Stimulated activated CD8-positive, alpha-beta memory T cell treated with anti-CD3 and anti-CD28 coated beads, Interleukin-4, amount 100 ng/mL, for 1 hour (primary cell): ENCODE measurements at regions not wholly inside any gene's neighbourhood (a gene's known extent, or its start where the extent isn't known, plus 50 kb on each side); places are given as distances from the start of the nearest gene placed in this dataset.
"Not testable (repeated sequence)": the region's sequence is repeated elsewhere in the genome, so short reads cannot be mapped to it uniquely, and the experiment has no call there.

Experiments used
- DNase-seq, 2 donors: peaks; one replicate each; pipeline ENCODE4 v3.0.0-alpha.2; 2020; ENCODE audit warnings: low read depth in 2 of 2, low spot score in 1 of 2

- no peak for DNase-seq
These were observed 53.1 kb upstream of the HMCN1 start for GRCh38 chr1:185681034-185681633.

DNA sequence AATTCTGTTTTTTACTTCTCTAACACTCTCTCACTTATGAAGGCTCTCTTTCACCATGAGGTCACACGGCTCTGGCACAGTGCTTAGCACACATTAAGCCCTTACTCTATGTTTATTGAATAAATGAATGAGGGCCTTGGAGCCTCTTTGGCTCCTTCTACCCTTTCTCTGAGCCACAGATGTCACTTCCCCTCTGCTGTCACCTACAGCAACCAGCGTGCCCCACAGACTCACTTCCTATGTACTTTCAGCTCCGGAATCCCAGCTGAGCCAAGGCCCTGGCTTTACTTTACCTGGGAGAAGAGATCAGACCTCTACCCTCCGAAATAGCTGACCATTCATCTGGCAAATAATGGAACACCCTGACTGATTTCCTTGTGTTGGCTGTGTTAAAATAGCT, 53.7 kb upstream of the HMCN1 start:
- no peak for DNase-seq

DNA sequence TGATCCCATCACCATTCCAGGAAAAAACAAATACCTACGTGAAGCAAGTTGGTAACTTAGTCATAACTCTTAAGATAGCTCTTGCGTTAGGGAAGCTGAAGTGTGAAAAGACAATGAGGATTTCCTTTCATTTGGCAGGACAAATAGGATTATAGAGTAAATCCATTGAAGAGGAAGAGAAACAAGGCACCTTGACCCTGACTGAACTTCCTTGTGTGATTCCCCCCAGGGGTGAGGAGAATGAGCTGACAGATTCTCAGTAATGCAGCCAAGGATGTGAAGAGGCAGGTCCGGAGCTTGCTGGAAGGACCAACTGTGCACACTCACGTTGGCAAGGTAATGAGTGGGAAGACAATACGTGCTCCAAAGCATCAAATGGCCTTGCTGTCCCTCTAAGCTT, 55.0 kb upstream of the HMCN1 start:
- DNase-seq = no peak

GRCh38 chr1:185676969-185677368, 57.2 kb upstream of the HMCN1 start:
- DNase-seq = no peak

DNA sequence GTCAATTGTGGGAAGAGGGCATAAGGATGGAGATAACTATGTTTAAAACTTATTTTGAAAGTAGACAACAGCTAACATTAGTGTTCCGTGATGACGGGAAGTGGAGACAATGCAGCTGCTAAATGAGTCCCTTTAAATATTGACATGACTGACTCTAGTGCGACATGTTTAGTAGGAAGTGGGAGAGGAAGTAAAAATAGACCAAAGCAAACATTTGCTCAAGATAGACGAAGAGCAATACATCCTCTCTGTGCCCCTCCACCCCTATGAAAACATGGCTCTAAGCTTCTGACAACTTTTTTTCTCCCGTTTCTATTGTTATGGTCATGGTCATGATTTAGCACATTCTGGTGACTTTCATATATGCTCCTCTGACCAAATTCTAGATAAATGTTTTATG, 60.0 kb upstream of the HMCN1 start:
- no peak for DNase-seq

GRCh38 chr1:185672719-185673360, 61.4 kb upstream of the HMCN1 start:
- DNase-seq = no peak

GRCh38 chr1:185670187-185670627, 64.0 kb upstream of the HMCN1 start:
- DNase-seq = peak in 1 of 2 donors; percentile 35

GRCh38 chr1:185668013-185668412, 66.2 kb upstream of the HMCN1 start:
- no peak for DNase-seq

GRCh38 chr1:185666582-185666981, 67.6 kb upstream of the HMCN1 start:
- DNase-seq = no peak

DNA sequence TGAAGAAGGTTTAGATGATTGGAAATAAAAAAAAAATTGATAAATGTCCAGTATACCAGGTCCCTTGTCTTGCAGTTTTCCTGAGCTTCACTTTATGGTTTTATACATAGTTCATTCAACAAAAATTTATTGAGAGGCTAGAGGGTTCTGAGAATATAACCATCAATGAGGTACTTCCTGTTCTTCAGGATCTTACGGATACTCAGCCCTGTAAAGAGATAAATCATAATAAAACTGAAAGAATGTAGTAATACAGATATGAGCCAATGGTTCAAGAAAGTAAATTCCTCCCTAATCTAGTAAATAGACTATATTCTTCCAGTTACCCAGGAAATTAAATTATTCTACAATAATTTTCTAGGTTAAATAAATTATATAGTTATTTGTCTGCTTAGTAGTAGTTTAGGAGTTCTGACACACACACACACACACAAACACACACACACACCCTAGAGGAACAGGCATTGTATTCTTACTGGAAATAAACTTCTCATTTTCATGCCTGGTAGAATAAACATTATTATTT, 70.4 kb upstream of the HMCN1 start:
- no peak for DNase-seq

DNA sequence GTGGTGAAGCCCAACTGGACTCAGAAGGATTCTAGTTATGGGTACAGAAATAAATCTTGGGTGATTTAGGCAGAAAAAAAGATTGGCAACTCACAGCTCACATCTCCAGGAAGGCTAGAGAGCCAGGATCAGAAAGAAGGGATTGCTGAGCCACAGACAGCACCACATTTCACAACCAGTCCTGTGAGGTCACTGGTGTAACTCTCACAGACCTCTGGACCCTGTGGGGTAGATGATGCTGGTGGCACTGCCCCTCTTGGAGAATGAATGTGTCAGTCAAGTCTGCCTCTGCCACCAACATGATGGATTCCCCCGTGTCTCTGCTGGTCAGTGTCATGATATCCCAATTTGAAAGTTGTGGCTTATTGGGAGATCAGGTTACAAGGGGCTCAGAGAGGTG, 70.9 kb upstream of the HMCN1 start:
- DNase-seq = no peak

- DNase-seq = no peak
These were observed 72.2 kb upstream of the HMCN1 start for GRCh38 chr1:185661971-185662370.

DNA sequence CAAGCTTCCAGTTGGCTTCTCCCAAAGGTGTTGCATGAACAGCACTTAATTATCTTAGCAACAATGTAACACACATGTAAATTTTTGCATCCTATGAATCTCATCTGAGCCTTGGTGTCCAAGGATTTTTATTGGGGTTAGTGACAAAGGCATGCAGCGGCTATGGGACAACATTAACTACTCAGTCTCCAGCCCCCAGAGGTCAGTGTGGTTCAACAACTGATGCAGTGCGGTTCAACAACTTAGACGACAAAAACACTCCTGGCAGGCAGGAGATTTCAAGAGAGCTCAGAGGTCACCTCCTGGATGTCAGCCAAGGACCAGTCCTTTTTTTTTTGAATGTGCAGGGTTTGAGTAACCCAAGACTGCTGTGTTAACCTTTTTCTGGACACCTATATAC, 77.5 kb upstream of the HMCN1 start:
- DNase-seq = no peak

GRCh38 chr1:185654952-185655314, 79.3 kb upstream of the HMCN1 start:
- DNase-seq = no peak

DNA sequence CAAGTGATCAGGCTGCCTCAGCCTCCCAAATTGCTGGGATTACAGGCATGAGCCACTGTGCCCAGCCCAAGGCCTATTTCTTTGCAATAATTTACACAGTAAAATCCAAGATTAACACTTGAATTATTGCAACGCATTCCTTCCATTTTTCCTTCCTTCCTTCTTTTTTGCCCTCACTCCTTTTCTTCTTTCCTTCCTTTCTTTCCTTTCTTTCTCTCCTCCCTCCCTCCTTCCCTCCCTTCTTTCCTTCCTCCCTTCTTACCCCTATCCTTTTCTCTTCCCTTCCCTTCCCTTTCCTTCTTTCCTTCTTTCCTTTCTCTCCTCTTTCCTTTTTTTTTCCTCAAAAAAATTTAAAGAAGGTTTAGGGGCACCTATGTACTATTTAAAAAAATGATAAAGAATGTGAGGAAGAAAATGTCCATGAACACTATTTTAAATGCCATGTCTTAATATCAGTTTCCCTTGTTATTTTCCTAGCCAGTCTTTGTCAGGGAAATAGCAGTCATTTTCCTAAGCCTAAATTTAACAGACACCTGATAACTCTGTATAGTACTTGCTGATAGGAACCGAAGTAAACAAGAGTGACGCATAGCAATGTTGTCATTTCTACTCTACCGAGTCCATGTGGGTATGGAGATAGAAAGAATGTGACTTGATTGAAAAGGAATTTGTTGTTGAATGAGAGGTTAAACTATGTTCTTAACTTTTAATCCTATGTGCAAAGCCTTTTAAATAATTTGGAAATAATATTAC, 79.8 kb upstream of the HMCN1 start:
- DNase-seq = no peak

GRCh38 chr1:185653615-185654014, 80.6 kb upstream of the HMCN1 start:
- DNase-seq = no peak

GRCh38 chr1:185652348-185652747, 81.8 kb upstream of the HMCN1 start:
- DNase-seq = no peak

- no peak for DNase-seq
These were observed 83.5 kb upstream of the HMCN1 start for GRCh38 chr1:185650602-185651230.

- DNase-seq = no peak
These were observed 85.2 kb upstream of the HMCN1 start for GRCh38 chr1:185648858-185649589.

DNA sequence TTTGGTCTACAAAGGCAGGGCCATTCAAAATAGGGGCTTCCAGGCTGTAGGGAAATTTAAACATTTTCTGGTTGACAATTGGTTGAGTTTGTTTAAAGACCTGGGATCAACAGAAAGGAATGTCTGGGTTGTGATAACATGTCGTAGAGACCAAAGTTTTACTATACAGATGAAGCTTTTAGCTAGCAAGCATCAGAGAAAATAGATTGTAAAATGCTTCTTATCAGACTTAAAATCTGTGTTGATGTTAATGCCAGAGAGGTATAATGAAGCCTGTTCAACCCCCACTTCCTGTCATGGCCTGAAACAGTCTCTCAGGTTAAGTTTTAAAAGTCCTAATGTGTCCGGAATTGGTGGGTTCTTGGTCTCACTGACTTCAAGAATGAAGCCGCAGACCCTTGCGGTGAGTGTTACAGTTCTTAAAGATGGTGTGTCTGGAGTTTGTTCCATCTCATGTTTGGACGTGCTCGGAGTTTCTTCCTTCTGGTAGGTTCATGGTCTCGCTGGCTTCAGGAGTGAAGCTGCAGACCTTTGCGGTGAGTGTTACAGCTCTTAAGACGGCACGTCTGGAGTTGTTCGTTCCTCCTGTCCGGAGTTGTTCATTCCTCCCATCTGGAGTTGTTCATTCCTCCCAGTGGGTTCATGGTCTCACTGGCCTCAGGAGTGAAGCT, 86.5 kb upstream of the HMCN1 start:
- DNase-seq = not testable (repeated sequence)
